SU-DHL-6 (cell line): ENCODE measurements at regions not wholly inside any gene's neighbourhood (a gene's known extent, or its start where the extent isn't known, plus 50 kb on each side); places are given as distances from the start of the nearest gene placed in this dataset.

ENCODE experiments used
- CTCF ChIP-seq: fragments of 200-600 bp; sonication (generic); IDR thresholded peaks from one replicate; pipeline ENCODE4 v1.5.1; 2017; ENCODE audit warnings: antibody characterized with exemption, mild to moderate bottlenecking, low read length, moderate library complexity; ENCODE audit not compliant: insufficient read depth, poor library complexity, severe bottlenecking
- EZH2phosphoT487 ChIP-seq: fragments of 200-600 bp; sonication (generic), shearing (Covaris generic); conservative IDR thresholded peaks from 2 replicates; pipeline ENCODE4 v1.6.1; 2018; ENCODE audit warnings: mild to moderate bottlenecking, antibody characterized with exemption, low read length, moderate library complexity, mixed read lengths

- TF ChIP-seq CTCF (no peak), EZH2phosphoT487 (no peak)
These were observed 322.8 kb downstream of the ANKRD30A start for GRCh38 chr10:37448161-37448560.
